Right lobe of liver (tissue), 4 donors: ENCODE measurements at regions not wholly inside any gene's neighbourhood (a gene's known extent, or its start where the extent isn't known, plus 50 kb on each side); places are given as distances from the start of the nearest gene placed in this dataset.

Experiments
- CTCF ChIP-seq, 4 donors: fragments of 200-600 bp in 3 of 4; fragments of 450-650 bp in 1 of 4; IDR thresholded peaks; one replicate each; pipeline versions ENCODE4 v1.5.1 to v1.8.0; 2016 to 2022; ENCODE audit warnings: antibody characterized with exemption in 4 of 4, mild to moderate bottlenecking in 2 of 4
- POLR2A ChIP-seq: fragments of 450-650 bp; IDR thresholded peaks from one replicate; pipeline ENCODE4 v1.6.1; 2017; ENCODE audit warnings: antibody characterized with exemption, mild to moderate bottlenecking
- donor health status: DM: no; HTN: no; CAD: no.
- donor health status: DM: no; HTN: no; CAD: no.
- donor health status: DM: no; HTN: yes; CAD: no.

- no peak for TF ChIP-seq POLR2A
- TF ChIP-seq CTCF (IDR thresholded peaks at IDR 0.05) = no peak
Measured at GRCh38 chr4:107120661-107121060, 84.5 kb upstream of the DKK2 start.
